ENCODE measurements at regions not wholly inside any gene's neighbourhood (a gene's known extent, or its start where the extent isn't known, plus 50 kb on each side); places are given as distances from the start of the nearest gene placed in this dataset.

GRCh38 chr1:182263706-182264105 lies 127.9 kb downstream of the GLUL start:
- Histone ChIP-seq H3K27me3 (ENCODE audit: control insufficient read depth in 1 of 2, insufficient read depth in 2 of 2, low read length in 2 of 2) (no peaks in the 10 kb centered on the region), H3K9me3 (ENCODE audit: control insufficient read depth in 1 of 2, low read length in 2 of 2) (no peaks in the 10 kb centered on the region), H3K36me3 (ENCODE audit: control insufficient read depth in 1 of 2, insufficient read depth in 2 of 2, low read length in 2 of 2) (no peaks in the 10 kb centered on the region), H3K9ac (ENCODE audit: low read depth in 1 of 2, low read length in 2 of 2) (no peak overlapping the region), H3K4me3 (ENCODE audit: low read depth in 1 of 2, low read length in 2 of 2) (no peak overlapping the region), H3K4me1 (ENCODE audit: control insufficient read depth in 1 of 2, insufficient read depth in 2 of 2, low read length in 2 of 2) (peaks cover 0 to 5% of the 10 kb centered on the region in 2 donors), H3K27ac (ENCODE audit: low read depth, low read length) (no peak overlapping the region)

GRCh38 chr1:182262425-182262824 lies 129.2 kb downstream of the GLUL start:
- Histone ChIP-seq H3K4me1 (ENCODE audit: control insufficient read depth in 1 of 2, insufficient read depth in 2 of 2, low read length in 2 of 2) (peaks cover 0 to 5% of the 10 kb centered on the region in 2 donors), H3K27me3 (ENCODE audit: control insufficient read depth in 1 of 2, insufficient read depth in 2 of 2, low read length in 2 of 2) (no peaks in the 10 kb centered on the region), H3K27ac (ENCODE audit: low read depth, low read length) (no peak overlapping the region)

DNA sequence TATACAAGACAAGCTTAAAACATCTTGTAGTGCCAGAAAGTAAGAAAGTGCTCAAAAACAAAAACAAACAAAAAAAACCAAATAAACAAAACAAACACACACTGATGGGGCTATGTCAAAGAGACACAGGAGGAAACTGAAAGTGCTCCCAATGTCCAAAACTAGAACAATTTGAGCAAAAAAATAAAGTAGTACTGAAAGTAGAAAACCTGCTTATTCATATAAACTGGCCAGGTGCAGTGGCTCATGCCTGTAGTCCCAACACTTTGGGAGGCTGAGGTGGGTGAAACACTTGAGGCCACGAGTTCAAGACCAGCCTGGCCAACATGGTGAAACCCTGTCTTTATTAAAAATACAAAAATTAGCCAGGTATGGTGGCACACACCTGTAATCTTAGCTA lies 129.9 kb downstream of the GLUL start:
- H3K36me3 ChIP-seq (ENCODE audit: control insufficient read depth in 1 of 2, insufficient read depth in 2 of 2, low read length in 2 of 2), result no peaks in the 10 kb centered on the region
- peaks cover 0 to 5% of the 10 kb centered on the region in 2 donors for H3K4me1 ChIP-seq (ENCODE audit: control insufficient read depth in 1 of 2, insufficient read depth in 2 of 2, low read length in 2 of 2)
- H3K9ac ChIP-seq (ENCODE audit: low read depth in 1 of 2, low read length in 2 of 2), result no peak overlapping the region
- no peaks in the 10 kb centered on the region for H3K9me3 ChIP-seq (ENCODE audit: control insufficient read depth in 1 of 2, low read length in 2 of 2)
- H3K27me3 ChIP-seq (ENCODE audit: control insufficient read depth in 1 of 2, insufficient read depth in 2 of 2, low read length in 2 of 2), result no peaks in the 10 kb centered on the region
- H3K27ac ChIP-seq (ENCODE audit: low read depth, low read length), result no peak overlapping the region
- no peak overlapping the region for H3K4me3 ChIP-seq (ENCODE audit: low read depth in 1 of 2, low read length in 2 of 2)

More at GRCh38 chr1:182262425-182262824, 129.2 kb downstream of the GLUL start:
- Histone ChIP-seq H3K9me3 (ENCODE audit: control insufficient read depth in 1 of 2, low read length in 2 of 2) (no peaks in the 10 kb centered on the region), H3K9ac (ENCODE audit: low read depth in 1 of 2, low read length in 2 of 2) (no peak overlapping the region), H3K36me3 (ENCODE audit: control insufficient read depth in 1 of 2, insufficient read depth in 2 of 2, low read length in 2 of 2) (no peaks in the 10 kb centered on the region), H3K4me3 (ENCODE audit: low read depth in 1 of 2, low read length in 2 of 2) (no peak overlapping the region)

- H3K4me3 ChIP-seq (ENCODE audit: low read depth in 1 of 2, low read length in 2 of 2), result no peak overlapping the region
- H3K9ac ChIP-seq (ENCODE audit: low read depth in 1 of 2, low read length in 2 of 2), result no peak overlapping the region
- no peaks in the 10 kb centered on the region for H3K36me3 ChIP-seq (ENCODE audit: control insufficient read depth in 1 of 2, insufficient read depth in 2 of 2, low read length in 2 of 2)
- no peak overlapping the region for H3K27ac ChIP-seq (ENCODE audit: low read depth, low read length)
- H3K9me3 ChIP-seq (ENCODE audit: control insufficient read depth in 1 of 2, low read length in 2 of 2), result no peaks in the 10 kb centered on the region
- H3K27me3 ChIP-seq (ENCODE audit: control insufficient read depth in 1 of 2, insufficient read depth in 2 of 2, low read length in 2 of 2), result no peaks in the 10 kb centered on the region
- peaks cover 0 to 5% of the 10 kb centered on the region in 2 donors for H3K4me1 ChIP-seq (ENCODE audit: control insufficient read depth in 1 of 2, insufficient read depth in 2 of 2, low read length in 2 of 2)
Measured at GRCh38 chr1:182260516-182260915, 131.1 kb downstream of the GLUL start.

DNA sequence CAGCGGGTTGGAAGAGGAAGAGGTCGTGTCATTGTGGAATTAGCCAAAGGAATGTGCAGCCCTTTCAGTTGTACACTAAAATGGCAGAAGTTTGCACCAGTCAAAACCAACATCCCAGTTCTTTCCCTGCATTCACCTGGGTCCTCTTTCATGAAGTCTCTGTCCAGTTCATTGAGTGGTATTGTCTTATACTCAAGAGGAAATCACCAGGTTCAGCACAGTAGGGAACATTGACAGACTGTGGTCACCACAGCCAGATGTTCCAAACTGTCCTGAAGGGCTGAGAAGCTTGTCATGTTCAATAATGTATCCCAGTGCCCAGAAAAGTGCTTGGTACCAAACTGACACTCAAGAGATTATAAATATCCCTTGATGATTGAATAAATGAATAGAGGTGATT lies 131.6 kb downstream of the GLUL start:
- H3K9me3 ChIP-seq (ENCODE audit: control insufficient read depth in 1 of 2, low read length in 2 of 2), result no peaks in the 10 kb centered on the region
- H3K36me3 ChIP-seq (ENCODE audit: control insufficient read depth in 1 of 2, insufficient read depth in 2 of 2, low read length in 2 of 2), result no peaks in the 10 kb centered on the region
- H3K4me1 ChIP-seq (ENCODE audit: control insufficient read depth in 1 of 2, insufficient read depth in 2 of 2, low read length in 2 of 2), result peaks cover 0 to 5% of the 10 kb centered on the region in 2 donors
- H3K27ac ChIP-seq (ENCODE audit: low read depth, low read length), result no peak overlapping the region
- H3K27me3 ChIP-seq (ENCODE audit: control insufficient read depth in 1 of 2, insufficient read depth in 2 of 2, low read length in 2 of 2), result no peaks in the 10 kb centered on the region
- H3K9ac ChIP-seq (ENCODE audit: low read depth in 1 of 2, low read length in 2 of 2), result no peak overlapping the region
- no peak overlapping the region for H3K4me3 ChIP-seq (ENCODE audit: low read depth in 1 of 2, low read length in 2 of 2)

DNA sequence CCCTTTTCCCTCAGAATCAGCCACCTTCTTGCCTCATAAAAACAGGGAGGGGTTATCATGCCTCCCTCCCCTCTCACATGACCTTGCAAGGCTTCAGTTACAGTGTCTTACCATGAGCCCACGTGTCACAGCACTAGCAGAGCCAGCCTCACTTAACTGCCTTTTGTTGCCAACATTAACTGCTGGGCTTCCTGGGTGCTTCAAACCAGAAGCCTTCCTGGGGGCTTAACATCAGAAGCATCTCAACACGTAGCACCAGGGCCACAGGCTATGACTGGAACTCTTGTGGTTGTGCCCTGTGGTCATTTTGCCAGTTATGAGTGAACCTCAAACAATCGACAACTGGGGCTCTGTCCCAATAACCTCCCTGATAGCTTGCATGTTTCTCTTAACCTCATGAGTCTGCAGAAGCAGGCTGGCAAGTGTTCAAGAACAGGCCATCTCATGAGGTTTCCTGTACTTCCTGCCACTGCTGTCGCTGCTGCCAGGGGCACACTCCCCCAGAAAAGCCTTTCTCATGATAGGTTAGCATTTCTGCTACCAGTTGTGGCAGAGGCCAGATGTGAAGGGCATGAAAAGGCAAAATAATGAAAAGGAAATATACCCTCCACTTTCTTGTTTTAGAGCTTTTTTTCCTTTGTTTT lies 132.2 kb downstream of the GLUL start:
- Histone ChIP-seq H3K36me3 (ENCODE audit: control insufficient read depth in 1 of 2, insufficient read depth in 2 of 2, low read length in 2 of 2) (no peaks in the 10 kb centered on the region), H3K27me3 (ENCODE audit: control insufficient read depth in 1 of 2, insufficient read depth in 2 of 2, low read length in 2 of 2) (no peaks in the 10 kb centered on the region), H3K4me3 (ENCODE audit: low read depth in 1 of 2, low read length in 2 of 2) (no peak overlapping the region), H3K9ac (ENCODE audit: low read depth in 1 of 2, low read length in 2 of 2) (no peak overlapping the region), H3K27ac (ENCODE audit: low read depth, low read length) (no peak overlapping the region), H3K9me3 (ENCODE audit: control insufficient read depth in 1 of 2, low read length in 2 of 2) (no peaks in the 10 kb centered on the region), H3K4me1 (ENCODE audit: control insufficient read depth in 1 of 2, insufficient read depth in 2 of 2, low read length in 2 of 2) (peaks cover 0 to 5% of the 10 kb centered on the region in 2 donors)

DNA sequence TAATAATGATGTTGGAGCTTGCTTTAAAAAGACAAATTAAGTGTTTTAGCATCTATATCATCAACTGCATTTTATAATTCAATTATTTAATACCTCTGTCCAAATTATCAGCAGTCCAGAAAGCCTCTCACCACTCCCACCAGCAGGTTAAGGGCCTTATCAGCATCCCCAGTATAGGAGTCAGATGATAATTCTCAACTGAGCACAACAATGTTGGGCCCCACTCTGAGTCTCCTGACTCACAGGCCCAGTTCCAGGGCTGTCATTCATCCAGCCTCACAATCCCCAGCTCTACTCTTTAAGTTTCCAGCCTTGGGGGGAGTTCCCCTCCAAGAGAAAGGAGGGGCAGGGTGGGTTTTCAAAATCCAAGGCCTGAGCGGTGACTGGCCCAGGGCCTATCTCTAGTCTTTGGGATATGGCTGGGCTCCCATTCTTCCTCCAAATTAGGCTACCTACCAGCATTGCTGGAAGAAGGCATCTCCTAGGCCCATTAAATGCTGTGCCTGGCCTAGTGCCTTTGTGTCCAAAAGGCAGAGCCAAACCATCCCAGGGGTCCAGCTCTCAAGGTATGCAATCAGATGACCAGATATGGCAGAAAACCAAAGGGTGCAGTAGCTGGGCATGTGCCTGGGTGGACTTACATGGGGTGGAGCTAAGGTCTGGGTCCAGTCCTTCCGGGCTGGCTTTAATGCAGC lies 134.1 kb downstream of the GLUL start:
- H3K4me1 ChIP-seq (ENCODE audit: control insufficient read depth in 1 of 2, insufficient read depth in 2 of 2, low read length in 2 of 2), result peaks cover 0 to 5% of the 10 kb centered on the region in 2 donors
- no peak overlapping the region for H3K4me3 ChIP-seq (ENCODE audit: low read depth in 1 of 2, low read length in 2 of 2)
- no peak overlapping the region for H3K9ac ChIP-seq (ENCODE audit: low read depth in 1 of 2, low read length in 2 of 2)
- no peaks in the 10 kb centered on the region for H3K27me3 ChIP-seq (ENCODE audit: control insufficient read depth in 1 of 2, insufficient read depth in 2 of 2, low read length in 2 of 2)
- H3K36me3 ChIP-seq (ENCODE audit: control insufficient read depth in 1 of 2, insufficient read depth in 2 of 2, low read length in 2 of 2), result no peaks in the 10 kb centered on the region
- H3K9me3 ChIP-seq (ENCODE audit: control insufficient read depth in 1 of 2, low read length in 2 of 2), result no peaks in the 10 kb centered on the region
- no peak overlapping the region for H3K27ac ChIP-seq (ENCODE audit: low read depth, low read length)

GRCh38 chr1:182256931-182257330 lies 134.7 kb downstream of the GLUL start:
- Histone ChIP-seq H3K9ac (ENCODE audit: low read depth in 1 of 2, low read length in 2 of 2) (no peak overlapping the region), H3K9me3 (ENCODE audit: control insufficient read depth in 1 of 2, low read length in 2 of 2) (no peaks in the 10 kb centered on the region), H3K4me3 (ENCODE audit: low read depth in 1 of 2, low read length in 2 of 2) (no peak overlapping the region), H3K27ac (ENCODE audit: low read depth, low read length) (no peak overlapping the region), H3K27me3 (ENCODE audit: control insufficient read depth in 1 of 2, insufficient read depth in 2 of 2, low read length in 2 of 2) (no peaks in the 10 kb centered on the region), H3K36me3 (ENCODE audit: control insufficient read depth in 1 of 2, insufficient read depth in 2 of 2, low read length in 2 of 2) (no peaks in the 10 kb centered on the region), H3K4me1 (ENCODE audit: control insufficient read depth in 1 of 2, insufficient read depth in 2 of 2, low read length in 2 of 2) (peaks cover 0 to 5% of the 10 kb centered on the region in 2 donors)

DNA sequence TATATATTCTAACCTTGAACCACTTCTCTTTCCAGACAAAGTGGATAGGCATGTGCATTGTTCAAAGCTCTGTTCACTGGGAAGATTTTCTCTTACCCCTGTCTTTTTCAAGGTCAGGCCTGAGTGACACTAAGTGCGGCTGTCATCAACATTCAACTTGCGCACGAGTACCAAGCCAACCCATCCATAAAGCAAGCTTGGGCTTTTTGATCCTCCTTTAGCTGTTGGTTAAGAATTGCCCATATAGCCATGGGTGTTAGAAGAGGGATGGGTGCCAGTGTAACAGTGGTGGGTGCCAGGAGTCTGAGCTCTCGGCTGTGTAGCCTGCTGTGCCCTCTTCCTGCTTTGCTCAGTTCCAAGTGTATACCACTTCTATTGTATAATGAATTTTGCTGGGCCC lies 136.1 kb downstream of the GLUL start:
- Histone ChIP-seq H3K4me3 (ENCODE audit: low read depth in 1 of 2, low read length in 2 of 2) (no peak overlapping the region), H3K9ac (ENCODE audit: low read depth in 1 of 2, low read length in 2 of 2) (no peak overlapping the region), H3K4me1 (ENCODE audit: control insufficient read depth in 1 of 2, insufficient read depth in 2 of 2, low read length in 2 of 2) (peaks cover 0 to 5% of the 10 kb centered on the region in 2 donors), H3K9me3 (ENCODE audit: control insufficient read depth in 1 of 2, low read length in 2 of 2) (no peaks in the 10 kb centered on the region), H3K27me3 (ENCODE audit: control insufficient read depth in 1 of 2, insufficient read depth in 2 of 2, low read length in 2 of 2) (no peaks in the 10 kb centered on the region), H3K36me3 (ENCODE audit: control insufficient read depth in 1 of 2, insufficient read depth in 2 of 2, low read length in 2 of 2) (no peaks in the 10 kb centered on the region), H3K27ac (ENCODE audit: low read depth, low read length) (no peak overlapping the region)

GRCh38 chr1:182253319-182253860 lies 138.2 kb downstream of the GLUL start:
- H3K27me3 ChIP-seq (ENCODE audit: control insufficient read depth in 1 of 2, insufficient read depth in 2 of 2, low read length in 2 of 2), result no peaks in the 10 kb centered on the region
- no peaks in the 10 kb centered on the region for H3K9me3 ChIP-seq (ENCODE audit: control insufficient read depth in 1 of 2, low read length in 2 of 2)
- H3K27ac ChIP-seq (ENCODE audit: low read depth, low read length), result no peak overlapping the region
- H3K4me1 ChIP-seq (ENCODE audit: control insufficient read depth in 1 of 2, insufficient read depth in 2 of 2, low read length in 2 of 2), result no peaks in the 10 kb centered on the region
- H3K9ac ChIP-seq (ENCODE audit: low read depth in 1 of 2, low read length in 2 of 2), result no peak overlapping the region
- H3K36me3 ChIP-seq (ENCODE audit: control insufficient read depth in 1 of 2, insufficient read depth in 2 of 2, low read length in 2 of 2), result no peaks in the 10 kb centered on the region
- no peak overlapping the region for H3K4me3 ChIP-seq (ENCODE audit: low read depth in 1 of 2, low read length in 2 of 2)
